IMR-90 (cell line): ENCODE measurements at regions not wholly inside any gene's neighbourhood (a gene's known extent, or its start where the extent isn't known, plus 50 kb on each side); places are given as distances from the start of the nearest gene placed in this dataset.

Experiments
- CEBPB ChIP-seq: IDR thresholded peaks from 2 replicates; pipeline ENCODE4 v1.6.1; 2012; ENCODE audit warnings: low read depth, low read length, improper control_type of control experiment
- MAFK ChIP-seq: IDR thresholded peaks from 2 replicates; pipeline ENCODE4 v1.6.1; 2012; ENCODE audit warnings: low read depth, low read length, improper control_type of control experiment
- MAZ ChIP-seq: IDR thresholded peaks from 2 replicates; pipeline ENCODE4 v1.6.1; 2012; ENCODE audit warnings: low read depth, mild to moderate bottlenecking, low read length, improper control_type of control experiment, moderate library complexity, borderline replicate concordance
- NFE2L2 ChIP-seq: fragments of 150-350 bp; IDR thresholded peaks from 2 replicates; pipeline ENCODE4 v1.6.1; 2016; ENCODE audit warnings: low read depth, mild to moderate bottlenecking, low read length
- POLR2A ChIP-seq: IDR thresholded peaks from 2 replicates; pipeline ENCODE4 v1.6.1; 2012; ENCODE audit warnings: mild to moderate bottlenecking, low read depth, low read length
- RAD21 ChIP-seq: IDR thresholded peaks from 2 replicates; pipeline ENCODE4 v1.6.1; 2012; ENCODE audit warnings: low read length, improper control_type of control experiment
- RCOR1 ChIP-seq: IDR thresholded peaks from 2 replicates; pipeline ENCODE4 v1.6.1; 2012; ENCODE audit warnings: mild to moderate bottlenecking, low read length, improper control_type of control experiment; ENCODE audit not compliant: insufficient replicate concordance
- SMC3 ChIP-seq: fragments of 150-350 bp; IDR thresholded peaks from 2 replicates; pipeline ENCODE4 v1.6.1; 2016; ENCODE audit warnings: low read depth, mild to moderate bottlenecking, antibody characterized with exemption, low read length, moderate library complexity
- TF ChIP-seq, protein P1 (sequence below): conservative IDR thresholded peaks from 2 replicates; pipeline ENCODE4 v1.5.1; 2012; ENCODE audit warnings: mild to moderate bottlenecking, low read depth, low read length, improper control_type of control experiment
- TF ChIP-seq, protein P2 (sequence below): fragments of 150-350 bp; IDR thresholded peaks from 2 replicates; pipeline ENCODE4 v1.6.1; 2017; ENCODE audit warnings: mild to moderate bottlenecking, antibody characterized with exemption, low read length, low read depth
- TF ChIP-seq, protein P3 (sequence below): fragments of 150-350 bp; IDR thresholded peaks from 2 replicates; pipeline ENCODE4 v1.6.1; 2016; ENCODE audit warnings: low read depth, mild to moderate bottlenecking, low read length, moderate library complexity, borderline replicate concordance

DNA sequence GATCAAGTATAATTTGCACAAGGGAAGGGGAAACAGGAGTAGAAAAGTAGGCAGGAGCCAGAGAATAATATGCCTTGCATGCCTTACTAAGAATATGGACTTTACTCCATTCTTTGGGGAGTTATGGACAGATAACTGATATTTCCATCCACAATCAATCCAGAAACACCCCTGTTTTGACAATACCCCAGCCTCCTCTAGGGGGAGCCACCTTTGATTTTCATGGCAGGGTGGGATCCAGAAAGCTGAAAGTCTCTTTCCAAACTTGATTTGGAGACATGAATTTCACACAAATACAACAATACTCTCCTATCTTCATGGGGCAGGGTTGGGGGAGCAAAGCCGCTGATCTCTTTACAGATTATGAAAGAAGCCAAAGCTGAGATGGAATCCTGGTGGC, 404.1 kb downstream of the FOXA2 start:
- TF ChIP-seq, protein P1, sequence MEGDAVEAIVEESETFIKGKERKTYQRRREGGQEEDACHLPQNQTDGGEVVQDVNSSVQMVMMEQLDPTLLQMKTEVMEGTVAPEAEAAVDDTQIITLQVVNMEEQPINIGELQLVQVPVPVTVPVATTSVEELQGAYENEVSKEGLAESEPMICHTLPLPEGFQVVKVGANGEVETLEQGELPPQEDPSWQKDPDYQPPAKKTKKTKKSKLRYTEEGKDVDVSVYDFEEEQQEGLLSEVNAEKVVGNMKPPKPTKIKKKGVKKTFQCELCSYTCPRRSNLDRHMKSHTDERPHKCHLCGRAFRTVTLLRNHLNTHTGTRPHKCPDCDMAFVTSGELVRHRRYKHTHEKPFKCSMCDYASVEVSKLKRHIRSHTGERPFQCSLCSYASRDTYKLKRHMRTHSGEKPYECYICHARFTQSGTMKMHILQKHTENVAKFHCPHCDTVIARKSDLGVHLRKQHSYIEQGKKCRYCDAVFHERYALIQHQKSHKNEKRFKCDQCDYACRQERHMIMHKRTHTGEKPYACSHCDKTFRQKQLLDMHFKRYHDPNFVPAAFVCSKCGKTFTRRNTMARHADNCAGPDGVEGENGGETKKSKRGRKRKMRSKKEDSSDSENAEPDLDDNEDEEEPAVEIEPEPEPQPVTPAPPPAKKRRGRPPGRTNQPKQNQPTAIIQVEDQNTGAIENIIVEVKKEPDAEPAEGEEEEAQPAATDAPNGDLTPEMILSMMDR = no peak
- no peak for TF ChIP-seq MAZ
- no peak for TF ChIP-seq POLR2A
- TF ChIP-seq, protein P2, sequence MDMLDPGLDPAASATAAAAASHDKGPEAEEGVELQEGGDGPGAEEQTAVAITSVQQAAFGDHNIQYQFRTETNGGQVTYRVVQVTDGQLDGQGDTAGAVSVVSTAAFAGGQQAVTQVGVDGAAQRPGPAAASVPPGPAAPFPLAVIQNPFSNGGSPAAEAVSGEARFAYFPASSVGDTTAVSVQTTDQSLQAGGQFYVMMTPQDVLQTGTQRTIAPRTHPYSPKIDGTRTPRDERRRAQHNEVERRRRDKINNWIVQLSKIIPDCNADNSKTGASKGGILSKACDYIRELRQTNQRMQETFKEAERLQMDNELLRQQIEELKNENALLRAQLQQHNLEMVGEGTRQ = no peak
- TF ChIP-seq CEBPB = no peak
- TF ChIP-seq, protein P3, sequence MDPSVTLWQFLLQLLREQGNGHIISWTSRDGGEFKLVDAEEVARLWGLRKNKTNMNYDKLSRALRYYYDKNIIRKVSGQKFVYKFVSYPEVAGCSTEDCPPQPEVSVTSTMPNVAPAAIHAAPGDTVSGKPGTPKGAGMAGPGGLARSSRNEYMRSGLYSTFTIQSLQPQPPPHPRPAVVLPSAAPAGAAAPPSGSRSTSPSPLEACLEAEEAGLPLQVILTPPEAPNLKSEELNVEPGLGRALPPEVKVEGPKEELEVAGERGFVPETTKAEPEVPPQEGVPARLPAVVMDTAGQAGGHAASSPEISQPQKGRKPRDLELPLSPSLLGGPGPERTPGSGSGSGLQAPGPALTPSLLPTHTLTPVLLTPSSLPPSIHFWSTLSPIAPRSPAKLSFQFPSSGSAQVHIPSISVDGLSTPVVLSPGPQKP = no peak
- TF ChIP-seq NFE2L2 = no peak
- no peak for TF ChIP-seq SMC3
- TF ChIP-seq RCOR1 = no peak
- no peak for TF ChIP-seq RAD21
- no peak for TF ChIP-seq MAFK
